Gastrocnemius medialis (tissue), 4 donors: ENCODE measurements at regions not wholly inside any gene's neighbourhood (a gene's known extent, or its start where the extent isn't known, plus 50 kb on each side); places are given as distances from the start of the nearest gene placed in this dataset.

Experiments
- ATAC-seq, 2 donors: fragments of 150-250 bp; one replicate each; pipeline ENCODE4 v1.9.1; 2016
- DNase-seq, 2 donors: peaks; one replicate each; pipeline ENCODE4 v3.0.0-alpha.2; 2019
- H3K27ac ChIP-seq, 4 donors: fragments of 200-600 bp; sonication (generic); 1 replicate in 1 of 4; 2 replicates in 3 of 4; pipeline ENCODE4 v1.5.1; 2016 to 2018; ENCODE audit warnings: mild to moderate bottlenecking in 2 of 4, moderate library complexity in 1 of 4
- H3K27me3 ChIP-seq, 3 donors: fragments of 200-600 bp; sonication (generic) in 2 of 3; 1 replicate in 1 of 3; 2 replicates in 2 of 3; pipeline versions ENCODE4 v1.5.1 to v1.6.0; 2016 to 2019; ENCODE audit warnings: mild to moderate bottlenecking in 1 of 3, moderate library complexity in 1 of 3
- H3K36me3 ChIP-seq, 2 donors: fragments of 200-600 bp; sonication (generic) in 1 of 2; one replicate each; pipeline ENCODE4 v1.5.1; 2017 to 2018
- H3K4me1 ChIP-seq, 2 donors: fragments of 200-600 bp; sonication (generic) in 1 of 2; one replicate each; pipeline ENCODE4 v1.5.1; 2016 to 2017; ENCODE audit warnings: mild to moderate bottlenecking in 2 of 2
- H3K4me3 ChIP-seq, 4 donors: fragments of 200-600 bp; sonication (generic) in 3 of 4; 1 replicate in 1 of 4; 2 replicates in 3 of 4; pipeline ENCODE4 v1.5.1; 2016 to 2019; ENCODE audit warnings: mild to moderate bottlenecking in 2 of 4
- H3K9me3 ChIP-seq, 3 donors: fragments of 200-600 bp; sonication (generic) in 2 of 3; 1 replicate in 1 of 3; 2 replicates in 2 of 3; pipeline ENCODE4 v1.5.1; 2016 to 2019
- CTCF ChIP-seq, 5 experiments: fragments of 450-650 bp in 3 of 5; fragments of 200-600 bp in 2 of 5; sonication (generic) in 2 of 5; IDR thresholded peaks in 4 of 5; conservative IDR thresholded peaks in 1 of 5; 1 replicate in 4 of 5; 2 replicates in 1 of 5; pipeline ENCODE4 v1.5.1; 2016 to 2019; ENCODE audit warnings: antibody characterized with exemption in 5 of 5, mild to moderate bottlenecking in 3 of 5, moderate library complexity in 3 of 5
- POLR2A ChIP-seq, 2 donors: fragments of 450-650 bp; IDR thresholded peaks; one replicate each; pipeline ENCODE4 v1.6.1; 2017; ENCODE audit warnings: antibody characterized with exemption in 2 of 2, mild to moderate bottlenecking in 2 of 2, moderate library complexity in 2 of 2
- in situ Hi-C, 4 donors: fragments of 200-750 bp; cut with MboI; loops; one replicate each; pipeline versions ENCODE4 v1.15.0 to v1.8.0; 2017; ENCODE audit warnings: low sequenced_read_pairs in 4 of 4
- intact Hi-C: fragments of 100-400 bp; cut with DNase I; formaldehyde crosslinking; loops from one replicate; pipeline ENCODE4 v1.15.1; 2023; ENCODE audit warnings: low total_unique reads

GRCh38 chr13:69600811-69601210 is 506.8 kb upstream of the ATXN8OS start:
- Histone ChIP-seq H3K4me3 (no peak overlapping the region), H3K4me1 (no peaks in the 10 kb centered on the region), H3K9me3 (no peaks in the 10 kb centered on the region), H3K27ac (no peak overlapping the region), H3K27me3 (no peaks in the 10 kb centered on the region), H3K36me3 (no peaks in the 10 kb centered on the region)
- in situ Hi-C loops, result no loop called here
- no peak for TF ChIP-seq CTCF (IDR thresholded peaks at IDR 0.05 in 4 of 5, conservative IDR thresholded peaks at IDR 0.05 in 1 of 5)
- TF ChIP-seq POLR2A (IDR thresholded peaks at IDR 0.05), result no peak
- intact Hi-C loops, result no loop called here
- DNase-seq, result no peak
- no peak for ATAC-seq

GRCh38 chr13:69597088-69597487 is 510.5 kb upstream of the ATXN8OS start:
- no peak for TF ChIP-seq CTCF (IDR thresholded peaks at IDR 0.05 in 4 of 5, conservative IDR thresholded peaks at IDR 0.05 in 1 of 5)
- no peak for TF ChIP-seq POLR2A (IDR thresholded peaks at IDR 0.05)
- no peaks in the 10 kb centered on the region for H3K27me3 ChIP-seq
- intact Hi-C loops (no loop called here), in situ Hi-C loops (no loop called here)
- no peaks in the 10 kb centered on the region for H3K4me1 ChIP-seq
- ATAC-seq, result no peak
- DNase-seq, result no peak
- no peak overlapping the region for H3K27ac ChIP-seq
- H3K9me3 ChIP-seq, result no peaks in the 10 kb centered on the region
- no peak overlapping the region for H3K4me3 ChIP-seq
- H3K36me3 ChIP-seq, result no peaks in the 10 kb centered on the region

GRCh38 chr13:69595181-69595580 is 512.4 kb upstream of the ATXN8OS start:
- Histone ChIP-seq H3K36me3 (no peaks in the 10 kb centered on the region), H3K27me3 (no peaks in the 10 kb centered on the region), H3K27ac (no peak overlapping the region), H3K4me1 (no peaks in the 10 kb centered on the region), H3K4me3 (no peak overlapping the region), H3K9me3 (no peaks in the 10 kb centered on the region)
- ATAC-seq (no peak), DNase-seq (no peak)
- in situ Hi-C loops (no loop called here), intact Hi-C loops (no loop called here)
- TF ChIP-seq CTCF (IDR thresholded peaks at IDR 0.05 in 4 of 5, conservative IDR thresholded peaks at IDR 0.05 in 1 of 5) (no peak), POLR2A (IDR thresholded peaks at IDR 0.05) (no peak)

GRCh38 chr13:69591437-69591836 is 516.2 kb upstream of the ATXN8OS start:
- H3K4me3 ChIP-seq, result no peak overlapping the region
- no peaks in the 10 kb centered on the region for H3K9me3 ChIP-seq
- no peak overlapping the region for H3K27ac ChIP-seq
- H3K36me3 ChIP-seq, result no peaks in the 10 kb centered on the region
- H3K27me3 ChIP-seq, result no peaks in the 10 kb centered on the region
- in situ Hi-C loops (no loop called here), intact Hi-C loops (no loop called here)
- ATAC-seq, result no peak
- TF ChIP-seq CTCF (IDR thresholded peaks at IDR 0.05 in 4 of 5, conservative IDR thresholded peaks at IDR 0.05 in 1 of 5) (no peak), POLR2A (IDR thresholded peaks at IDR 0.05) (no peak)
- H3K4me1 ChIP-seq, result no peaks in the 10 kb centered on the region
- DNase-seq, result no peak

- Histone ChIP-seq H3K27me3 (no peaks in the 10 kb centered on the region), H3K9me3 (no peaks in the 10 kb centered on the region), H3K36me3 (no peaks in the 10 kb centered on the region), H3K4me3 (no peak overlapping the region), H3K27ac (no peak overlapping the region), H3K4me1 (no peaks in the 10 kb centered on the region)
- TF ChIP-seq CTCF (IDR thresholded peaks at IDR 0.05 in 4 of 5, conservative IDR thresholded peaks at IDR 0.05 in 1 of 5) (no peak), POLR2A (IDR thresholded peaks at IDR 0.05) (no peak)
- in situ Hi-C loops, result no loop called here
- ATAC-seq (no peak), DNase-seq (no peak)
- intact Hi-C loops, result no loop called here
Measured at GRCh38 chr13:69589531-69590235, 517.9 kb upstream of the ATXN8OS start.
